ENCODE measurements at regions not wholly inside any gene's neighbourhood (a gene's known extent, or its start where the extent isn't known, plus 50 kb on each side); places are given as distances from the start of the nearest gene placed in this dataset.

DNA sequence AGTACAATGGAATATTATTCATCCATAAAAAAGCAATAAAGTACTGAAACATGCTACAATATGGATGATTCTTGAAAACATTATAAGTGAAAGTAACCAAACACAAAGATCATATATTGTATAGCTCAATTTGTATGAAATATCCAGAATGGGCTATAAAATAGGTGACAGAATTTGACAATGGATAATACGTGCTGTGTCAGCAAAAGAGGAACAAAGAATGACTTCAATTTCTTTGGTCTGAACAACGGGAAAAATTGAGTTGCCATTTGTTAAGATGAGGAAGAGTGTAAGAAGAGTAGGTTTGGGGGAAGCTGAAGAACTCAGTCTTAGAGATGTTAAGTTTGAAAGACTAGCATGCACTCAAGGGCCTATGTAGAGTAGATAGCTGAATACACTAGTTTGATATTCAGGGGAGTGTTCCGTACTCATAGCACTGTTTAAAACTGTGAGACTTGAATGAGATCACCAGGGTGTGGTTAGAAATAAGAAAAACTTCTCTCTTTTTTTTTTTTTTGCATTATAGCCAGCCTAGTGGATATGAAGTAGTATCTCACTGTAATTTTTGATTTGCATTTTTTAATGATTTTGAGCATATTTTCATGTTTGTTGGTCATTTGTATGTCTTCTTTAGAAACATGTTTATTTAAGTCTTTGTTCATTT lies 213.6 kb downstream of the NR4A2 start (continued):
- TF ChIP-seq NFATC4 (CRISPR knock-in tag; IDR thresholded peaks at IDR 0.05), result no peak

GRCh38 chr2:156116113-156116512 lies 216.4 kb downstream of the NR4A2 start:
- Mint-ChIP-seq H3K9me3 (peaks cover 15% of the 10 kb centered on the region), H3K27me3 (ENCODE audit: low read depth) (no peaks in the 10 kb centered on the region), H3K4me3 (no peak overlapping the region), H3K27ac (no peak overlapping the region), H3K36me3 (peaks cover 13% of the 10 kb centered on the region), H3K4me1 (no peaks in the 10 kb centered on the region)
- TF ChIP-seq, protein P1, sequence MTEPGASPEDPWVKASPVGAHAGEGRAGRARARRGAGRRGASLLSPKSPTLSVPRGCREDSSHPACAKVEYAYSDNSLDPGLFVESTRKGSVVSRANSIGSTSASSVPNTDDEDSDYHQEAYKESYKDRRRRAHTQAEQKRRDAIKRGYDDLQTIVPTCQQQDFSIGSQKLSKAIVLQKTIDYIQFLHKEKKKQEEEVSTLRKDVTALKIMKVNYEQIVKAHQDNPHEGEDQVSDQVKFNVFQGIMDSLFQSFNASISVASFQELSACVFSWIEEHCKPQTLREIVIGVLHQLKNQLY (CRISPR knock-in tag; IDR thresholded peaks at IDR 0.05), result no peak
- TF ChIP-seq HMGXB4 (CRISPR knock-in tag; IDR thresholded peaks at IDR 0.05) (no peak), ARID4B (CRISPR knock-in tag; IDR thresholded peaks at IDR 0.05; ENCODE audit: borderline replicate concordance) (no peak), ESRRA (CRISPR knock-in tag; IDR thresholded peaks at IDR 0.05; ENCODE audit: borderline replicate concordance) (no peak), EMX1 (CRISPR knock-in tag; IDR thresholded peaks at IDR 0.05) (no peak), TEAD1 (CRISPR knock-in tag; IDR thresholded peaks at IDR 0.05) (no peak), CDX4 (CRISPR knock-in tag; IDR thresholded peaks at IDR 0.05; ENCODE audit: borderline replicate concordance) (no peak), JAZF1 (CRISPR knock-in tag; IDR thresholded peaks at IDR 0.05) (no peak), RORB (CRISPR knock-in tag; IDR thresholded peaks at IDR 0.05) (no peak), ZNF671 (CRISPR knock-in tag; IDR thresholded peaks at IDR 0.05) (no peak), ETV6 (CRISPR knock-in tag; IDR thresholded peaks at IDR 0.05) (no peak), ZNF219 (CRISPR knock-in tag; IDR thresholded peaks at IDR 0.05; ENCODE audit: borderline replicate concordance) (no peak), CBFB (CRISPR knock-in tag; IDR thresholded peaks at IDR 0.05; ENCODE audit: low read depth) (no peak), FOXP1 (CRISPR knock-in tag; IDR thresholded peaks at IDR 0.05; ENCODE audit: borderline replicate concordance) (no peak)
- TF ChIP-seq, protein P2, sequence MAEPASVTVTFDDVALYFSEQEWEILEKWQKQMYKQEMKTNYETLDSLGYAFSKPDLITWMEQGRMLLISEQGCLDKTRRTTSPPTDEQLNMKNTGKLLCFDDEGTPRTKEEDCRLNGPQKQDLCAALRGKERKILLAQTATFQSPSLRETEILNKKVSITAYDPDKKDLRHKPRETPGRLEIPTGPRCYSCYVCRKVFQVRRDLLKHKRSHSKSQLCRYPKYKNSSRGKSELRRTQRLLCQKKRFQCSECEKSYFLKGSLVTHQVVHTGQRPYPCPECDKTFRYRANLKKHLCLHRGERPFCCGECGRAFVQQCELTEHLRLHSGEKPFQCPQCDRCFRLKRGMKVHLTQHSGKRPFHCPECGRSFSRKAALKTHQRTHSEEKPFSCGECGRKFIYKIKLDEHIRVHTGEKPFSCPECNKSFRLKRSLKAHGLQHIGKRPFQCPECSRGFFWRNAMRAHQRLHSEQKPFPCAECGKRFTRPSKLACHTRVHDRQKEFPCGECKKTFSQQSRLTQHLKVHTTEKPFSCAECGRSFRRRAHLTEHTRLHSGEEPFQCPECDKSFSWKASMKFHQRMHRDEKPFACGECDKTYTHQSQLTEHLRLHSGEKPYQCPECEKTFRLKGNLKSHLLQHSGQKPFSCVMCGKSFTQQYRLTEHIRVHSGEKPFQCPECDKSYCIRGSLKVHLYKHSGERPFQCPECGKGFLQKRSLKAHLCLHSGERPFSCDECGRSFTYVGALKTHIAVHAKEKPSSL (CRISPR knock-in tag; conservative IDR thresholded peaks at IDR 0.05), result no peak
- TF ChIP-seq, protein P3, sequence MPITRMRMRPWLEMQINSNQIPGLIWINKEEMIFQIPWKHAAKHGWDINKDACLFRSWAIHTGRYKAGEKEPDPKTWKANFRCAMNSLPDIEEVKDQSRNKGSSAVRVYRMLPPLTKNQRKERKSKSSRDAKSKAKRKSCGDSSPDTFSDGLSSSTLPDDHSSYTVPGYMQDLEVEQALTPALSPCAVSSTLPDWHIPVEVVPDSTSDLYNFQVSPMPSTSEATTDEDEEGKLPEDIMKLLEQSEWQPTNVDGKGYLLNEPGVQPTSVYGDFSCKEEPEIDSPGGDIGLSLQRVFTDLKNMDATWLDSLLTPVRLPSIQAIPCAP (CRISPR knock-in tag; IDR thresholded peaks at IDR 0.05), result no peak
- DNase-seq (ENCODE audit: low spot score), result no peak
- CTCF ChIA-PET, result no interaction called here
- ATAC-seq, result no peak
- POLR2A ChIA-PET, result no interaction called here
